DND-41 (cell line): ENCODE measurements at regions not wholly inside any gene's neighbourhood (a gene's known extent, or its start where the extent isn't known, plus 50 kb on each side); places are given as distances from the start of the nearest gene placed in this dataset.

Experiments
- ATAC-seq: fragments of 200-7000 bp; cut with Tn5 transposase; 3 replicates; pipeline ENCODE4 v1.9.1; 2021; ENCODE audit warnings: low read depth; ENCODE audit not compliant: insufficient read depth
- DNase-seq: peaks from one replicate; pipeline ENCODE4 v3.0.0-alpha.2; 2020
- H2AFZ ChIP-seq: 2 replicates; pipeline ENCODE4 v1.6.0; 2012; ENCODE audit warnings: low read depth, low read length
- H3K27ac ChIP-seq: 2 replicates; pipeline ENCODE4 v1.5.1; 2012; ENCODE audit warnings: low read length, inconsistent platforms
- H3K27me3 ChIP-seq: fragments of 200-600 bp; sonication (generic); 2 replicates; pipeline ENCODE4 v1.6.0; 2012; ENCODE audit warnings: low read length, mild to moderate bottlenecking, inconsistent platforms; ENCODE audit not compliant: insufficient read depth, poor library complexity
- H3K36me3 ChIP-seq: 2 replicates; pipeline ENCODE4 v1.5.1; 2012; ENCODE audit warnings: low read length, inconsistent platforms; ENCODE audit not compliant: insufficient read depth
- H3K4me1 ChIP-seq: 2 replicates; pipeline ENCODE4 v1.5.1; 2012; ENCODE audit warnings: mild to moderate bottlenecking, low read length; ENCODE audit not compliant: insufficient read depth
- H3K4me2 ChIP-seq: 2 replicates; pipeline ENCODE4 v1.6.0; 2012; ENCODE audit warnings: mild to moderate bottlenecking, moderate library complexity, low read length, inconsistent platforms; ENCODE audit not compliant: insufficient read depth
- H3K4me3 ChIP-seq, 2 experiments: fragments of 200-600 bp in 1 of 2; shearing (Covaris generic) in 1 of 2; 2 replicates each; pipeline ENCODE4 v1.5.1; 2012 to 2016; ENCODE audit warnings: inconsistent platforms in 2 of 2, low read length in 2 of 2, mild to moderate bottlenecking in 2 of 2, low read depth in 1 of 2, moderate library complexity in 1 of 2
- H3K79me2 ChIP-seq: 2 replicates; pipeline ENCODE4 v1.6.0; 2012; ENCODE audit warnings: low read length, inconsistent platforms; ENCODE audit not compliant: insufficient read depth
- H3K9ac ChIP-seq: 2 replicates; pipeline ENCODE4 v1.6.0; 2012; ENCODE audit warnings: low read depth, mild to moderate bottlenecking, inconsistent platforms, low read length, moderate library complexity
- H3K9me3 ChIP-seq: 2 replicates; pipeline ENCODE4 v1.5.1; 2012; ENCODE audit warnings: low read length, moderate library complexity, mild to moderate bottlenecking, inconsistent platforms; ENCODE audit not compliant: insufficient read depth, severe bottlenecking
- H4K20me1 ChIP-seq: 2 replicates; pipeline ENCODE4 v1.6.0; 2012; ENCODE audit warnings: low read length; ENCODE audit not compliant: insufficient read depth
- EZH2 ChIP-seq: IDR thresholded peaks from 3 replicates; pipeline ENCODE4 v1.6.1; 2012; ENCODE audit warnings: borderline replicate concordance, low read depth, mild to moderate bottlenecking, moderate library complexity, low read length, inconsistent platforms; ENCODE audit not compliant: severe bottlenecking
- TF ChIP-seq, protein P1 (sequence below): IDR thresholded peaks from 2 replicates; pipeline ENCODE4 v1.5.1; 2012; ENCODE audit warnings: borderline replicate concordance, low read length, moderate library complexity, mild to moderate bottlenecking; ENCODE audit not compliant: poor library complexity, severe bottlenecking; ENCODE audit errors: extremely low read depth

DNA sequence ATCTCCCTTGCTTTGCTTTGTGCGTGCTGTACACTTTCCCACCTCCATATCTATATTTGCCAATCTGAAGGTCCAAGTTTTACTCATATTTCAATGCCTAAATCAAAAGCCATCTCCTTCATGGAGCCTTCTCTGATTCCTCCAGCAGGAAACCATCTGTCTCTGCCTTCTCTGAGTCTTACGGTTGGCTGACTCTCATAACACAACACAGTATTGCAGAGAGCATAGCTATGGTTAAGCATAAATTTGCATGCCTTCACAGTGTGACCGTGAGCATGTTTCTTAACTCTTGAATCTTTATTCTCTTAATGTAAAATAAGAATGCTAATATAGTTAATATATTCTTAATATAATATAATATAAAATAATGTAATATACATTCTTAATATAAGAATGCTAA, 136.8 kb upstream of the PPP2R2B start:
- DNase-seq (no peak), ATAC-seq (no peak)
- Histone ChIP-seq H3K4me1 (no peaks in the 10 kb centered on the region), H3K4me2 (no peak overlapping the region), H3K9me3 (no peaks in the 10 kb centered on the region), H3K27me3 (no peaks in the 10 kb centered on the region), H2AFZ (no peak overlapping the region), H3K9ac (no peak overlapping the region), H3K4me3 (no peak overlapping the region), H3K36me3 (no peaks in the 10 kb centered on the region), H4K20me1 (no peaks in the 10 kb centered on the region), H3K79me2 (no peaks in the 10 kb centered on the region), H3K27ac (no peak overlapping the region)
- TF ChIP-seq, protein P1, sequence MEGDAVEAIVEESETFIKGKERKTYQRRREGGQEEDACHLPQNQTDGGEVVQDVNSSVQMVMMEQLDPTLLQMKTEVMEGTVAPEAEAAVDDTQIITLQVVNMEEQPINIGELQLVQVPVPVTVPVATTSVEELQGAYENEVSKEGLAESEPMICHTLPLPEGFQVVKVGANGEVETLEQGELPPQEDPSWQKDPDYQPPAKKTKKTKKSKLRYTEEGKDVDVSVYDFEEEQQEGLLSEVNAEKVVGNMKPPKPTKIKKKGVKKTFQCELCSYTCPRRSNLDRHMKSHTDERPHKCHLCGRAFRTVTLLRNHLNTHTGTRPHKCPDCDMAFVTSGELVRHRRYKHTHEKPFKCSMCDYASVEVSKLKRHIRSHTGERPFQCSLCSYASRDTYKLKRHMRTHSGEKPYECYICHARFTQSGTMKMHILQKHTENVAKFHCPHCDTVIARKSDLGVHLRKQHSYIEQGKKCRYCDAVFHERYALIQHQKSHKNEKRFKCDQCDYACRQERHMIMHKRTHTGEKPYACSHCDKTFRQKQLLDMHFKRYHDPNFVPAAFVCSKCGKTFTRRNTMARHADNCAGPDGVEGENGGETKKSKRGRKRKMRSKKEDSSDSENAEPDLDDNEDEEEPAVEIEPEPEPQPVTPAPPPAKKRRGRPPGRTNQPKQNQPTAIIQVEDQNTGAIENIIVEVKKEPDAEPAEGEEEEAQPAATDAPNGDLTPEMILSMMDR = no peak
- no peak for TF ChIP-seq EZH2

DNA sequence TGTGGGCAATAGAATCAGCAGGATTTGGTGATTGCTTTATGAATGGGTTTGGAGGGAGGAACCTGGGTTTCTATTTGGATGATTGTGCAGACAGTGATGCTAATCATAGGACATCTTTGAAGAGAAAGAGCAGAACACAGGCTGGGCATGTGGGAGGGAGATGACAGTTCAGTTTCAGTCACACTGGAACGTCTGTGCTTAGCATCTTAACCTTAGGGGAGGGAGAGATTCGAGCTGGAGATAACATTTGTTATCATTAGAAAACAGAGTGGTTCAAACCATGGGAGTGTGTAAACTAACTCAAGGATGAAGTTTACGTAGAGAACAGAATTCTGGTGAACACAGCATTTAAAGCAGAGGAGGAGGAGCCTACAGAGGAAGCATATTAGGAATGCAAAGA, 138.6 kb upstream of the PPP2R2B start:
- no peak overlapping the region for H3K27ac ChIP-seq
- DNase-seq = no peak

DNA sequence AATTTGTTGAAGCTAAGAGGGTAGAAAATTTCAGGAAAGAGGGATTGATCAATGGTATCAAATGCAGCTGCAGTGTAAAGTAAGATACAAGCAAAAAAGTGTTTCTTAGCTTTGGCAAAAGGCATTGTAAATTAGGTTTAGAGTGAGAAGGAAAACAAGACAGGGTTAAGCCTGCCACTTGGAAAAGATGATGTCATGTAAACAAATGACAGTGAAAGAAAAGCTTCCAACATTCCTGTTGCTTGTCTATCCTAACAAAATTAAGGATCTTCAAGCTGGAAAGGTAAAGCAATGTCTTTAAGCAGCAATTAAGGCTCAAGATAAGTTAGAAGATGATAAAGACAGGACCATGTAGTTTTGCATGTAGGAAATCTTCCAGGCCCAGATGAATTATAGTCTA, 139.1 kb upstream of the PPP2R2B start:
- Histone ChIP-seq H3K9me3 (no peaks in the 10 kb centered on the region), H3K4me2 (no peak overlapping the region), H3K4me3 (no peak overlapping the region), H4K20me1 (no peaks in the 10 kb centered on the region), H3K79me2 (no peaks in the 10 kb centered on the region), H3K9ac (no peak overlapping the region), H3K27me3 (no peaks in the 10 kb centered on the region), H3K36me3 (no peaks in the 10 kb centered on the region), H3K4me1 (no peaks in the 10 kb centered on the region), H3K27ac (no peak overlapping the region), H2AFZ (no peak overlapping the region)
- DNase-seq (no peak), ATAC-seq (no peak)
- TF ChIP-seq, protein P1 = no peak
- TF ChIP-seq EZH2 = no peak

More for the DNA sequence above, 138.6 kb upstream of the PPP2R2B start:
- no peak overlapping the region for H3K4me3 ChIP-seq
- no peak overlapping the region for H3K9ac ChIP-seq
- H3K4me2 ChIP-seq = no peak overlapping the region
- no peaks in the 10 kb centered on the region for H3K36me3 ChIP-seq
- H4K20me1 ChIP-seq = no peaks in the 10 kb centered on the region
- no peaks in the 10 kb centered on the region for H3K79me2 ChIP-seq
- no peak for ATAC-seq
- no peak overlapping the region for H2AFZ ChIP-seq
- H3K4me1 ChIP-seq = no peaks in the 10 kb centered on the region
- H3K9me3 ChIP-seq = no peaks in the 10 kb centered on the region
- TF ChIP-seq, protein P1 = no peak
- no peak for TF ChIP-seq EZH2
- H3K27me3 ChIP-seq = no peaks in the 10 kb centered on the region

DNA sequence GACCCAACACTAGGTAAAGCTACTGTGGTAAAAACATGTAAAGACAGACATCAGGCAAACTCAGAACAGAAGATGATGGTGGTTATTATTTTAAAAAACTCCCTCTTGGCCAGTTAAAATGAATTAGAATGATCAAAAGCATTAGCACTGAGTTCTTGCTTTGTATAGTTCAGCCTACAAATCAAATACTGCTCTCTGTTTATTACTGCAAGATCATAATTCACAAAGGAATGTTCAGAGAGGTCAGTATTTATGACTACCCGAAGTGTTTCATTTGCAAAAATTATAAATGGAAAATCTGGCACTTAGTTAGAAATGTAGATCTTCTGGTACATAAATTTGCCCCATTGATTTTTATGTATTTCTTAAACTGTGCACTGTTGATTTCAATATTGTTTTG, 140.3 kb upstream of the PPP2R2B start:
- Histone ChIP-seq H2AFZ (no peak overlapping the region), H3K9ac (no peak overlapping the region), H3K27ac (no peak overlapping the region), H3K27me3 (no peaks in the 10 kb centered on the region), H3K4me2 (no peak overlapping the region), H3K79me2 (no peaks in the 10 kb centered on the region), H4K20me1 (no peaks in the 10 kb centered on the region), H3K4me3 (no peak overlapping the region), H3K4me1 (no peaks in the 10 kb centered on the region), H3K9me3 (no peaks in the 10 kb centered on the region), H3K36me3 (no peaks in the 10 kb centered on the region)
- DNase-seq = no peak
- TF ChIP-seq EZH2 = no peak
- TF ChIP-seq, protein P1 = no peak
- no peak for ATAC-seq
